ENCODE measurements at regions not wholly inside any gene's neighbourhood (a gene's known extent, or its start where the extent isn't known, plus 50 kb on each side); places are given as distances from the start of the nearest gene placed in this dataset.

- TF ChIP-seq TAF1 (IDR thresholded peaks at IDR 0.05; ENCODE audit: borderline replicate concordance, insufficient read depth, low read length) (no peak), SIN3A (IDR thresholded peaks at IDR 0.05; ENCODE audit: borderline replicate concordance, insufficient read depth, low read length) (no peak), POLR2AphosphoS5 (IDR thresholded peaks at IDR 0.05; ENCODE audit: low read depth, low read length) (no peak), FOXP2 (optimal IDR thresholded peaks at IDR 0.05; ENCODE audit: borderline replicate concordance, extremely low read depth, extremely low read length, insufficient read depth) (no peak), REST (IDR thresholded peaks at IDR 0.05; ENCODE audit: insufficient read depth in 1 of 2, low read depth in 2 of 2, low read length in 2 of 2) (no peak)
Measured at GRCh38 chr10:78739444-78740053, 329.2 kb upstream of the ZMIZ1 start.

- no peak for TF ChIP-seq POLR2AphosphoS5 (IDR thresholded peaks at IDR 0.05; ENCODE audit: low read depth, low read length)
- no peak for TF ChIP-seq SIN3A (IDR thresholded peaks at IDR 0.05; ENCODE audit: borderline replicate concordance, insufficient read depth, low read length)
- TF ChIP-seq TAF1 (IDR thresholded peaks at IDR 0.05; ENCODE audit: borderline replicate concordance, insufficient read depth, low read length), result no peak
Measured at GRCh38 chr10:78740976-78741915, 327.5 kb upstream of the ZMIZ1 start.

- TF ChIP-seq SIN3A (IDR thresholded peaks at IDR 0.05; ENCODE audit: borderline replicate concordance, insufficient read depth, low read length) (no peak), POLR2AphosphoS5 (IDR thresholded peaks at IDR 0.05; ENCODE audit: low read depth, low read length) (no peak), REST (IDR thresholded peaks at IDR 0.05; ENCODE audit: insufficient read depth in 1 of 2, low read depth in 2 of 2, low read length in 2 of 2) (no peak)
Measured at GRCh38 chr10:78742406-78742729, 326.4 kb upstream of the ZMIZ1 start.

- TF ChIP-seq FOXP2 (optimal IDR thresholded peaks at IDR 0.05; ENCODE audit: borderline replicate concordance, extremely low read depth, extremely low read length, insufficient read depth), result peak; percentile 37
- no peak for TF ChIP-seq REST (IDR thresholded peaks at IDR 0.05; ENCODE audit: insufficient read depth in 1 of 2, low read depth in 2 of 2, low read length in 2 of 2)
- TF ChIP-seq SIN3A (IDR thresholded peaks at IDR 0.05; ENCODE audit: borderline replicate concordance, insufficient read depth, low read length), result no peak
Measured at GRCh38 chr10:78742730-78743615, 325.8 kb upstream of the ZMIZ1 start.

GRCh38 chr10:78744056-78744455 lies 324.7 kb upstream of the ZMIZ1 start:
- TF ChIP-seq TAF1 (IDR thresholded peaks at IDR 0.05; ENCODE audit: borderline replicate concordance, insufficient read depth, low read length) (no peak), SIN3A (IDR thresholded peaks at IDR 0.05; ENCODE audit: borderline replicate concordance, insufficient read depth, low read length) (no peak), REST (IDR thresholded peaks at IDR 0.05; ENCODE audit: insufficient read depth in 1 of 2, low read depth in 2 of 2, low read length in 2 of 2) (no peak), FOXP2 (optimal IDR thresholded peaks at IDR 0.05; ENCODE audit: borderline replicate concordance, extremely low read depth, extremely low read length, insufficient read depth) (no peak), POLR2AphosphoS5 (IDR thresholded peaks at IDR 0.05; ENCODE audit: low read depth, low read length) (no peak)
